ENCODE measurements at regions not wholly inside any gene's neighbourhood (a gene's known extent, or its start where the extent isn't known, plus 50 kb on each side); places are given as distances from the start of the nearest gene placed in this dataset.

- H3K4me3 ChIP-seq (ENCODE audit: low read length in 2 of 2), result no peak overlapping the region
- H3K27ac ChIP-seq (ENCODE audit: low read depth in 1 of 2, low read length in 1 of 2), result no peak overlapping the region
- H3K36me3 ChIP-seq (ENCODE audit: control insufficient read depth in 2 of 2, insufficient read depth in 2 of 2, low read length in 1 of 2), result no peaks in the 10 kb centered on the region
- no peaks in the 10 kb centered on the region for H3K9me3 ChIP-seq (ENCODE audit: control insufficient read depth in 2 of 2, insufficient read depth in 1 of 2, low read length in 1 of 2)
- no peak for DNase-seq (ENCODE audit: low read depth in 6 of 9, low spot score in 9 of 9)
- no peaks in the 10 kb centered on the region for H3K4me1 ChIP-seq (ENCODE audit: control insufficient read depth in 2 of 2, insufficient read depth in 2 of 2, low read length in 2 of 2)
- H3K27me3 ChIP-seq (ENCODE audit: control insufficient read depth in 2 of 2, insufficient read depth in 1 of 2, low read length in 1 of 2), result no peaks in the 10 kb centered on the region
- WGBS, result 95% methylated on average over 1 of the region's 1 CpG
Measured at GRCh38 chr13:59373341-59373740, 790.4 kb downstream of the DIAPH3 start.

DNA sequence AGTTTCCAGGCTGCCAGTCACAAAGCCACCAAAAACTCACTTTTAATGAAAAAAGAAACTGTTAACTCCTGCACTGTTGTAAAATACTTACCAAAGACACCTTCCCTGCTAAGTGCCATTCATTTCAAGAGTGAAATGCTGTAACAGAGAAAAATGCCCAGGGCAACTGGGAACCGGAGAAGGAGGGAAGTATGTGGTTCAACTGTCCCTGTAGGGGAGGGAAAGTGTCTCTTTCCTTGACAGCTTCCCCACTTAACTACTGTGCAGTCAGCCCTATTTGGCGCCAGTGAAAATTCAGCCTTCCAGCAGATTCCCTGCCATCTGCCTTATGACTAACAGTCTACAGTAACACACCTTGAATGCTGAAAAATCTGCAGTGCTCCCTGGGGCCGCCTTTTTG, 789.0 kb downstream of the DIAPH3 start:
- H3K4me3 ChIP-seq (ENCODE audit: low read length in 2 of 2), result no peak overlapping the region
- no peaks in the 10 kb centered on the region for H3K4me1 ChIP-seq (ENCODE audit: control insufficient read depth in 2 of 2, insufficient read depth in 2 of 2, low read length in 2 of 2)
- no peak for DNase-seq (ENCODE audit: low read depth in 6 of 9, low spot score in 9 of 9)
- no peaks in the 10 kb centered on the region for H3K9me3 ChIP-seq (ENCODE audit: control insufficient read depth in 2 of 2, insufficient read depth in 1 of 2, low read length in 1 of 2)
- 63% methylated on average over 3 of the region's 3 CpGs for WGBS
- H3K27ac ChIP-seq (ENCODE audit: low read depth in 1 of 2, low read length in 1 of 2), result no peak overlapping the region
- no peaks in the 10 kb centered on the region for H3K27me3 ChIP-seq (ENCODE audit: control insufficient read depth in 2 of 2, insufficient read depth in 1 of 2, low read length in 1 of 2)
- no peaks in the 10 kb centered on the region for H3K36me3 ChIP-seq (ENCODE audit: control insufficient read depth in 2 of 2, insufficient read depth in 2 of 2, low read length in 1 of 2)

DNA sequence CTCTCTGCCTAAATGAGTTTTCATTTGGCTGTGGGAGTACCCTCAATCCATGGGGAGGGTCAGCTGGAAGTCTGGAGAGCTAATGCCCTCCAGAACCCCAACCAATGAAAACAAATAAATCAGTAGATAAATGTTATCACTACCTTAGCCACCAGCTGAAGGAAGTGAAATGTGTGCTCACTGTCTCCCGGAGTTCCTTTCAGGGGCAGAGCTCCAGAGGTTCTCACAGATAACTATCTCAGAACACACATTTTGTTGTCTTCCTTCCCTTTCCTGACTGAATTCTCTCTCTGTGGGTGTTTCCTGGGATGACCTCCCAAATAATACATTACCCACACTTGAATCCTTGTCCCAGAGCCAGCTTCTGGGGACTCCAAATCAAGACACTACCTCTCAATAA, 779.6 kb downstream of the DIAPH3 start:
- Histone ChIP-seq H3K4me3 (ENCODE audit: low read length in 2 of 2) (no peak overlapping the region), H3K9me3 (ENCODE audit: control insufficient read depth in 2 of 2, insufficient read depth in 1 of 2, low read length in 1 of 2) (no peaks in the 10 kb centered on the region), H3K36me3 (ENCODE audit: control insufficient read depth in 2 of 2, insufficient read depth in 2 of 2, low read length in 1 of 2) (no peaks in the 10 kb centered on the region), H3K27ac (ENCODE audit: low read depth in 1 of 2, low read length in 1 of 2) (no peak overlapping the region), H3K4me1 (ENCODE audit: control insufficient read depth in 2 of 2, insufficient read depth in 2 of 2, low read length in 2 of 2) (no peaks in the 10 kb centered on the region), H3K27me3 (ENCODE audit: control insufficient read depth in 2 of 2, insufficient read depth in 1 of 2, low read length in 1 of 2) (no peaks in the 10 kb centered on the region)
- 15% methylated on average over 1 of the region's 1 CpG for WGBS
- DNase-seq (ENCODE audit: low read depth in 6 of 9, low spot score in 9 of 9), result no peak

GRCh38 chr13:59391696-59392095, 772.0 kb downstream of the DIAPH3 start:
- DNase-seq (ENCODE audit: low read depth in 6 of 9, low spot score in 9 of 9), result peak; percentile 61 to 92 (median 75)
- Histone ChIP-seq H3K36me3 (ENCODE audit: control insufficient read depth in 2 of 2, insufficient read depth in 2 of 2, low read length in 1 of 2) (no peaks in the 10 kb centered on the region), H3K9me3 (ENCODE audit: control insufficient read depth in 2 of 2, insufficient read depth in 1 of 2, low read length in 1 of 2) (no peaks in the 10 kb centered on the region), H3K27me3 (ENCODE audit: control insufficient read depth in 2 of 2, insufficient read depth in 1 of 2, low read length in 1 of 2) (no peaks in the 10 kb centered on the region), H3K27ac (ENCODE audit: low read depth in 1 of 2, low read length in 1 of 2) (peak overlapping the region; percentile 68 to 74), H3K4me3 (ENCODE audit: low read length in 2 of 2) (no peak overlapping the region), H3K4me1 (ENCODE audit: control insufficient read depth in 2 of 2, insufficient read depth in 2 of 2, low read length in 2 of 2) (peaks cover 0 to 2% of the 10 kb centered on the region in 2 donors)
- 23% methylated on average over 2 of the region's 2 CpGs for WGBS

DNA sequence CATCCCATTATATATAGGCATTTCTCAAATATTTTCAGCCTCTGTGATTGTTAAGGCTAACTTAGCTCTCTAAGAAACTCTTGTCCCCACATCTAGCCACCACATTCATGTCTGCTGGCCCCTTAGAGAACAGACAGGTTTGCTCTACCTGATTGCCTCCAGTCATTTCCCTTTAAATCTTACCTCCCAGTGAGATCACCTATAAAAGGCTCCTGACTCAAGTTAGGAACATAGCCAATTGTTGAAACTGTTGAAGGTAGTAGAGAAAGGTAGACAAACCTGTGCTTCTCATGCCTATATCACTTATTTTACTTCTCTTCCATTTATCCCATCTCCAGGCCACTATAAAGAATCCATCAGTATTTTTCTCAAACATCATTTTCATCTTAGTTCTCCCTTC, 771.4 kb downstream of the DIAPH3 start:
- no peaks in the 10 kb centered on the region for H3K36me3 ChIP-seq (ENCODE audit: control insufficient read depth in 2 of 2, insufficient read depth in 2 of 2, low read length in 1 of 2)
- no peak for DNase-seq (ENCODE audit: low read depth in 6 of 9, low spot score in 9 of 9)
- no peaks in the 10 kb centered on the region for H3K27me3 ChIP-seq (ENCODE audit: control insufficient read depth in 2 of 2, insufficient read depth in 1 of 2, low read length in 1 of 2)
- H3K4me1 ChIP-seq (ENCODE audit: control insufficient read depth in 2 of 2, insufficient read depth in 2 of 2, low read length in 2 of 2), result peaks cover 0 to 2% of the 10 kb centered on the region in 2 donors
- no peaks in the 10 kb centered on the region for H3K9me3 ChIP-seq (ENCODE audit: control insufficient read depth in 2 of 2, insufficient read depth in 1 of 2, low read length in 1 of 2)
- H3K4me3 ChIP-seq (ENCODE audit: low read length in 2 of 2), result no peak overlapping the region
- no peak overlapping the region for H3K27ac ChIP-seq (ENCODE audit: low read depth in 1 of 2, low read length in 1 of 2)

DNA sequence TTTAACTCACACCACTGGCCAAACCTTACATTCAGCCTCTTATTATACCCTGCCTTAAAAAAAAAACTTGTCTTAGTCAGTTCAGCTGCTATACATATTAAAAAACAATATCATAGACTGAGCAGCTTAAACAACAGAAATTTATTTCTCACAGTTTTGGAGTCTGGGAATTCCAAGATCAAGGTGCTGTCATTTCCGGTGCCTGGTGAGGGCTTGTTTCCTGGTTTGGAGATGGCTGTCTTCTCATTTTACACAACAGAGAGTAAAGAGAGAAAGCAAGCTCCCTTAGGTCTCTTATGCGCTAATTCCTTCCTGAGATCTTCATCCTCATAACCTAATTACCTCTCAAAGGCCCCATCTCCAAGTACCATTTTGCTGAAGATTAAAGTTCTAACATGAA, 769.2 kb downstream of the DIAPH3 start:
- no peak overlapping the region for H3K27ac ChIP-seq (ENCODE audit: low read depth in 1 of 2, low read length in 1 of 2)
- no peaks in the 10 kb centered on the region for H3K9me3 ChIP-seq (ENCODE audit: control insufficient read depth in 2 of 2, insufficient read depth in 1 of 2, low read length in 1 of 2)
- no peaks in the 10 kb centered on the region for H3K36me3 ChIP-seq (ENCODE audit: control insufficient read depth in 2 of 2, insufficient read depth in 2 of 2, low read length in 1 of 2)
- H3K4me3 ChIP-seq (ENCODE audit: low read length in 2 of 2), result no peak overlapping the region
- DNase-seq (ENCODE audit: low read depth in 6 of 9, low spot score in 9 of 9), result no peak
- H3K4me1 ChIP-seq (ENCODE audit: control insufficient read depth in 2 of 2, insufficient read depth in 2 of 2, low read length in 2 of 2), result peaks cover 0 to 2% of the 10 kb centered on the region in 2 donors
- WGBS, result 94% methylated on average over 2 of the region's 2 CpGs
- H3K27me3 ChIP-seq (ENCODE audit: control insufficient read depth in 2 of 2, insufficient read depth in 1 of 2, low read length in 1 of 2), result no peaks in the 10 kb centered on the region

GRCh38 chr13:59398127-59398526, 765.6 kb downstream of the DIAPH3 start:
- H3K36me3 ChIP-seq (ENCODE audit: control insufficient read depth in 2 of 2, insufficient read depth in 2 of 2, low read length in 1 of 2), result no peaks in the 10 kb centered on the region
- H3K4me1 ChIP-seq (ENCODE audit: control insufficient read depth in 2 of 2, insufficient read depth in 2 of 2, low read length in 2 of 2), result no peaks in the 10 kb centered on the region
- WGBS, result 87% methylated on average over 3 of the region's 3 CpGs
- no peaks in the 10 kb centered on the region for H3K27me3 ChIP-seq (ENCODE audit: control insufficient read depth in 2 of 2, insufficient read depth in 1 of 2, low read length in 1 of 2)
- H3K4me3 ChIP-seq (ENCODE audit: low read length in 2 of 2), result no peak overlapping the region
- H3K9me3 ChIP-seq (ENCODE audit: control insufficient read depth in 2 of 2, insufficient read depth in 1 of 2, low read length in 1 of 2), result no peaks in the 10 kb centered on the region
- H3K27ac ChIP-seq (ENCODE audit: low read depth in 1 of 2, low read length in 1 of 2), result no peak overlapping the region
- no peak for DNase-seq (ENCODE audit: low read depth in 6 of 9, low spot score in 9 of 9)

- H3K27ac ChIP-seq (ENCODE audit: low read depth in 1 of 2, low read length in 1 of 2), result no peak overlapping the region
- H3K27me3 ChIP-seq (ENCODE audit: control insufficient read depth in 2 of 2, insufficient read depth in 1 of 2, low read length in 1 of 2), result no peaks in the 10 kb centered on the region
- WGBS, result 97% methylated on average over 4 of the region's 4 CpGs
- no peak overlapping the region for H3K4me3 ChIP-seq (ENCODE audit: low read length in 2 of 2)
- DNase-seq (ENCODE audit: low read depth in 6 of 9, low spot score in 9 of 9), result no peak
- no peaks in the 10 kb centered on the region for H3K4me1 ChIP-seq (ENCODE audit: control insufficient read depth in 2 of 2, insufficient read depth in 2 of 2, low read length in 2 of 2)
- H3K36me3 ChIP-seq (ENCODE audit: control insufficient read depth in 2 of 2, insufficient read depth in 2 of 2, low read length in 1 of 2), result no peaks in the 10 kb centered on the region
- no peaks in the 10 kb centered on the region for H3K9me3 ChIP-seq (ENCODE audit: control insufficient read depth in 2 of 2, insufficient read depth in 1 of 2, low read length in 1 of 2)
Measured at GRCh38 chr13:59398661-59399060, 765.1 kb downstream of the DIAPH3 start.

DNA sequence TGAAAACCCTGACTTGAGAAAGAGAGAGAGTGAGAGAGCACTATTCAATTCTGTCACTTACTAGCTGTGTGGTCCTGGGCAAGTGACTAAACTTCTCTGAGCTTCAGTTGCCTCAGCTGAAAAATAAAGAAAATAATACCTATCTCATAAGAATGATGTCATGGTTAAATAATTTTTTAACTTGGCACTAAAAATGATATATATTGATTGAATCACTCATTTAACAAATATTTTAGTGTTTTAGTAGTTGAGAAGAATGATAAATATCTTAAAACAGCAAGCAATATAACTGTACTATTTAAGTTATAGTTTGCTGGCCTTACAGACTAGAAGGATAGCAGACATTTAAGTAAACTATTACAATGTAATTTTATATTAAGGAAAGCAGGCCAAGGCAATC, 764.2 kb downstream of the DIAPH3 start:
- DNase-seq (ENCODE audit: low read depth in 6 of 9, low spot score in 9 of 9), result no peak
- H3K4me1 ChIP-seq (ENCODE audit: control insufficient read depth in 2 of 2, insufficient read depth in 2 of 2, low read length in 2 of 2), result no peaks in the 10 kb centered on the region

GRCh38 chr13:59404331-59404730, 759.4 kb downstream of the DIAPH3 start:
- Histone ChIP-seq H3K27me3 (ENCODE audit: control insufficient read depth in 2 of 2, insufficient read depth in 1 of 2, low read length in 1 of 2) (no peaks in the 10 kb centered on the region), H3K27ac (ENCODE audit: low read depth in 1 of 2, low read length in 1 of 2) (no peak overlapping the region), H3K4me3 (ENCODE audit: low read length in 2 of 2) (no peak overlapping the region), H3K4me1 (ENCODE audit: control insufficient read depth in 2 of 2, insufficient read depth in 2 of 2, low read length in 2 of 2) (no peaks in the 10 kb centered on the region), H3K36me3 (ENCODE audit: control insufficient read depth in 2 of 2, insufficient read depth in 2 of 2, low read length in 1 of 2) (no peaks in the 10 kb centered on the region), H3K9me3 (ENCODE audit: control insufficient read depth in 2 of 2, insufficient read depth in 1 of 2, low read length in 1 of 2) (no peaks in the 10 kb centered on the region)
- DNase-seq (ENCODE audit: low read depth in 6 of 9, low spot score in 9 of 9), result no peak

More for the DNA sequence above, 764.2 kb downstream of the DIAPH3 start:
- H3K9me3 ChIP-seq (ENCODE audit: control insufficient read depth in 2 of 2, insufficient read depth in 1 of 2, low read length in 1 of 2), result no peaks in the 10 kb centered on the region
- no peak overlapping the region for H3K4me3 ChIP-seq (ENCODE audit: low read length in 2 of 2)
- no peaks in the 10 kb centered on the region for H3K36me3 ChIP-seq (ENCODE audit: control insufficient read depth in 2 of 2, insufficient read depth in 2 of 2, low read length in 1 of 2)
- no peak overlapping the region for H3K27ac ChIP-seq (ENCODE audit: low read depth in 1 of 2, low read length in 1 of 2)
- H3K27me3 ChIP-seq (ENCODE audit: control insufficient read depth in 2 of 2, insufficient read depth in 1 of 2, low read length in 1 of 2), result no peaks in the 10 kb centered on the region

Measured in thymus (tissue), 11 donors.